NCI-H510A treated with DMSO at 0.1 percent for 48 hours (cell line): ENCODE measurements at regions not wholly inside any gene's neighbourhood (a gene's known extent, or its start where the extent isn't known, plus 50 kb on each side); places are given as distances from the start of the nearest gene placed in this dataset.
A peak's percentile ranks its signal among the peaks of the same experiment; 100 is the strongest.
"Not testable (repeated sequence)": the region's sequence is repeated elsewhere in the genome, so short reads cannot be mapped to it uniquely, and the experiment has no call there.

ENCODE experiments used
- DNase-seq: peaks from one replicate; lab custom pipeline; 2025; lab: John Stamatoyannopoulos, UW

DNA sequence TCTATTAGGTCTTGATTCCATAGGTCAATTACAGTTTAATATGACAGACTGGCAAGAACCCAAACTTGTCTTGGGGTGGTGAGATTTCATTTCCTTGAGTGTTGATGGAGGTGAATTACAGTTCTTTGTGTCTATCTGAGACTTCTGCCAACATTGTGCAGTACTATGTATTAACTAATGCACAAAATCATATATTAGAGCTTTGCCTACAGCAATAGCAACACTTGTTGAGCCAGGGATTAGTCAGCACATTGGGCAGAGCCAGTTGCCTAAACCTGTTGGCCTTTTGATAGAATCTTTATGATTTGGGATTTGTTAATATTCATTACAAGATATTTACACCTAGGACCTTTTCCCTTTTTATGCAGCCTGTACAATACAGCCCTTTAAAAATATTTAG, 135.3 kb upstream of the CENPW start:
- no peak for DNase-seq

DNA sequence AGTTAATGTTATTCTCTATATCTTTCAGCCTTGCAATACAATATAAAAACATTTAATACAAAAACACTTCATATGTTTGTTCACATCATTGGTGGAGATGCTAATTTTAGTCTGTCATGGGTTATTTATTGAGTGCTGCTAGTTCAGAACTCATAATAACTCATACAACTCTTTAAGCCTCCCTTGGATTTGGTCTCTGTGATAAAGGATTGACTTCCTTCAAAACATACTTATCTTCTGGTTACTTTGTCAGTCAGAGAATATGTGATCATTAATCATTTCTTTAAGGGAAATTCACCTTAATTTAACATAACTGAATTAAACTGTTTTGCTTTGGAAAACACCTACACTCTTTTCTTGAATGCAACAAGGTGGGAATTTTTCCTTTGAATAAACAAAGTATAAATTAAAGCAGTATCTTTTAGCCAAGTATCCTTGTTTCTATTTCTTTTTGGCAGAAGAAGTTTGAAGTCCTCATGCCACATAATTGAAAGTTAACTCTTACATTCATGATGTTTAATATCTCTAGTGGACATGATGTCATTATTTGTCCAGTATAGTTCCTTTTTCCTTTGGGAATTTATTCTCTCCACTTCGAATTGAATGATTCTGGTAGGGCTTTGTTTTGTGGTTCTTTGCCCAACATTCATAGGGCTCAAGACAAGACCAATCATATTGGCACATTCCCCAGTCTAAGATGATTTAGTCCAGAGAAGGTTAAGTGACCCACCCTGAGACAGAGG, 133.2 kb upstream of the CENPW start:
- DNase-seq = no peak

- no peak for DNase-seq
Measured at GRCh38 chr6:126210398-126211075, 129.4 kb upstream of the CENPW start.

DNA sequence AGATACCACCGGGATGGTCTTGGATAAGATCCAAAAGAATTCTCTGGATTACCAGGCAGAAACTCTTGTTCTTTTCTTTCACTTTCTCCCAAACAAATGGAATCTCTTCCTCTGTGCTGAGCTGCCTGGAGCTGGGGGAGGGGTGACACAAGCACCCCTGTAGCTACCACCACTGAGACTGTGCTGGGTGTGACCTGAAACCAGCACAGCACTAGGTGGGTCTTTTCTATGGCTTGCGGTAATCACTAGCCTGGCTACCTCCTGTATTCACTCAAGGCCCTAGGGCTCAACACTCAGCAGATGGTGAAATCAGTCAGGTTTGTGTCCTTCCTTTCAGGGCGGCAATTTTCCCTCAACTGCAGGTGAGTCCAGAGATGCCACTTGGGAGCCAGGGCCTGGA, 122.4 kb upstream of the CENPW start:
- no peak for DNase-seq

DNA sequence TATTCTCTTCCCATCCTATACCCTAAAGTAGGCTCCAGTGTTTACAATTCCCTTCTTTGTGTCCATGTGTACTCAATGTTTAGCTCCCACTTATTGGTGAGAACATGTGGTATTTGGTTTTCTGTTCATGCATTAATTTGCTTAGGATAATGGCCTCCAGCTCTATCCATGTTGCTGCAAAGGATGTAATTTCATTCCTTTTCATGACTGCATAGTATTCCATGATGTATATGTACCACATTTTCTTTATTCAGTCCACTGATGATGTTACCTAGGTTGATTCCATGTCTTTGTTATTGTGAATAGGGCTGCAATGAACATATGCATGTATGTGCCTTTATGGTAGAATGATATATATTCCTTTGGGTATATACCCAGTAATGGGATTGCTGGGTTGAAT, 119.0 kb upstream of the CENPW start:
- DNase-seq = not testable (repeated sequence)

- DNase-seq = peak; percentile 56
Measured at GRCh38 chr6:126227833-126228702, 111.8 kb upstream of the CENPW start.

DNA sequence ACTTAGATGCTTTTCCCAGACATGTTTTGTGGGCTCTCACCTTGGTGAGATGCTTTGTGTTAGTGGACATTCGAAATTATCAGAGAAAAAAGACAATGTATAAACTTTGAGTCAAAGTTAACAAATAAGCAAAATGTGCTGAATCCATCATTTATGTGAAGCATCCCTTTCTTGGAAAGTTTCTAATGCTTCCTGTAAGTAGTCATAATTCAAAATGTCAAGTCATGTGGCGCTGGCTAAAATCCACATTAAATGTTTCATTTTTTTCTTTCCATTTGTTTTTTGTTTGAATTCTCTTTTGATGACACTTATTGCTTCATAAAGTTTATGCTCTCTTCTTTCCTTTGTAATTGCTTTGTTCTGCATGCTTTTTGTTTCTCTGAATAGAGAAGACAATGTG, 107.2 kb upstream of the CENPW start:
- DNase-seq = no peak

GRCh38 chr6:126233192-126233591, 106.7 kb upstream of the CENPW start:
- DNase-seq = no peak

- no peak for DNase-seq
Measured at GRCh38 chr6:126235363-126235762, 104.6 kb upstream of the CENPW start.

- DNase-seq = no peak
Measured at GRCh38 chr6:126245077-126245476, 94.8 kb upstream of the CENPW start.

- DNase-seq = no peak
Measured at GRCh38 chr6:126252154-126252553, 87.8 kb upstream of the CENPW start.

DNA sequence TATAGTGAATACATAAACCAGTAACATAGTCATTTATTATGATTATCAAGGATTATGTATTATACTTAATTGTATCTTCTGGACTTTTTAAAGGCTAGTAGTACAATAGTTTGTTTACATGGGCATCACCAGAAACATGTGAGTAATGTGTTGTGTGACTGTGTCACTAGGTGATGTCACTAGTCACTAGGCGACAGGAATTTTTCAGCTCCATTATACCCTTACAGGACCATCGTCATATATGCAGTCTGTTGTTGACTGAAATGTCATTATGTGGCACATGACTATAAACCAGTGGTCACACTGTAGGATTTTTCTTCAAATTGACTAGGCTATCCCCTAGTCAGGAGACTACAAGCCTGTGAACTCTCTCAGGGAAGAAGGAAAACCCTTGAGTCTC, 86.5 kb upstream of the CENPW start:
- no peak for DNase-seq

- no peak for DNase-seq
Measured at GRCh38 chr6:126258150-126258549, 81.8 kb upstream of the CENPW start.

DNA sequence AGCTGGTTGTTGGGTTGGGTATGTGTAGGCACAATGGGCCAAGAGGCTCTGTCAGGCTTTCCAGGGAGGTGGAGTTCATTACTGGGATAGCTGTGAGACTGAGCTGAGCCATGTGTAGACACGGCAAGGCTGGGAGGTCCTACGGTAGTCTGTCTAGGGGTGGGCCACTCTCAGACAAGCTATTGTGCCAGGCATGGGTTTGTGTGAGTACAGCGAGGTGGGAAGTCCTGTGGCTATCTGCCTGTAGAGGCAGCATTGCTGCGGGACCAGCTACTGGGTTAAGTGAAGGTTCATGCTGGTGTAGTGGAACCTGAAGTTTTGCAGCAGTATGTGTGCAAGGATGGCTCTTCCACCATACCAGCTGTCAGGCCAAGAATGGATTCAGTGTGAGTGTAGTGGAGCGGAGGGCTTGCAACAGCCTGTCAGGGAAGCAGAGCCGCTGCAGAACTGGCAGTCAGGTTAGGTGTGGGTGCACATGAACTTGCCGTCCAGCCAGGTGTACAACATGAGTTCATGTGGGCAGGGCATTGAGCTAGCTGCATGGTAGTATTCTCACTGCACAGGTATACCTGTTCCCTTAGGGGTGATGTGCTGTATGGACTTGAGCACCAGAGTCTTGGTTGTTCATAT, 78.0 kb upstream of the CENPW start:
- DNase-seq = no peak

DNA sequence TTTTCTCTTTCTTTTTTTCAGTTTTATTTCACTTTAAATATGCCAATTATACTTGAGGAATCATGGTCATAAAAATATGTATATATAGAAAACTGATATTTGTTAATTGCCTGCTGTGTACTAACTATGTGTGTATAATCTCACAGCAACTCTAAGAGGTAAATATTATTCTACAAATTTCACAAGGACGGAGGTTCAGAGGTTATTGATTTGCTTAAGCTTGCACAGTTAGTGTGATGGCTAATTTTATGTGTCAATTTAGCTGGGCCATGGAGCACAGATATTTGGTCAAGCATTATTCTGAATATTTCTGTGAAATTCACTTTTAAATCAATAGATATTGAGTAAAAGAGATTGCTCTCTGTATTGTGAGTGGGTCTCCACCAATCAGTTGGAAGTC, 75.7 kb upstream of the CENPW start:
- no peak for DNase-seq

- no peak for DNase-seq
Measured at GRCh38 chr6:126266664-126267063, 73.3 kb upstream of the CENPW start.

- no peak for DNase-seq
Measured at GRCh38 chr6:126267626-126268025, 72.3 kb upstream of the CENPW start.

- DNase-seq = no peak
Measured at GRCh38 chr6:126268092-126268491, 71.8 kb upstream of the CENPW start.

DNA sequence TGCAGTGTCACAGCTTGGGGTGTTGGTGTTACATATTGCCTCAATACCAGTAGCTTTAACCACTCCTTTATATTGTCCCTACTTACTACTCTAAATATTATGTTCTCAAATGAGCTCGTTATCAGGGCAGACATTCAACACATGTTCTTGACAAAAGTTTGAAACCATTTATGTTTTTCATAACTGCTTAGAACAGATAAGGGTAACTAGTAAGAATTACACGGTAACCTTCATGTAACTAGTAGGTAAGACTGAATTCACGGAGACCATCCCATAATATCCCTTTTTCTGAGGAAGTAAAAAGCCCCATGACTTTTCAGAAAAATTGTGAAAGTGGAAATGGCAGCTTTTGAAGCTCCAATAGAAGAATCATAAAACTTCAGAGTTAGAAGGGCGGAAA, 59.6 kb upstream of the CENPW start:
- DNase-seq = no peak

- no peak for DNase-seq
Measured at GRCh38 chr6:126285871-126286365, 54.0 kb upstream of the CENPW start.
